Mucosa of stomach (tissue), 1 donor: ENCODE measurements at regions not wholly inside any gene's neighbourhood (a gene's known extent, or its start where the extent isn't known, plus 50 kb on each side); places are given as distances from the start of the nearest gene placed in this dataset.
"Not testable (repeated sequence)": the region's sequence is repeated elsewhere in the genome, so short reads cannot be mapped to it uniquely, and the experiment has no call there.

Source experiments
- H3K27me3 ChIP-seq: one replicate; pipeline ENCODE4 v1.7.0; 2013; ENCODE audit warnings: mild to moderate bottlenecking, low read length; ENCODE audit not compliant: control insufficient read depth, insufficient read depth
- H3K36me3 ChIP-seq: one replicate; pipeline ENCODE4 v1.7.0; 2013; ENCODE audit warnings: low read length; ENCODE audit not compliant: control insufficient read depth, insufficient read depth
- H3K4me1 ChIP-seq: one replicate; pipeline ENCODE4 v1.7.0; 2013; ENCODE audit warnings: mild to moderate bottlenecking, low read length; ENCODE audit not compliant: control insufficient read depth, insufficient read depth
- H3K4me3 ChIP-seq: one replicate; pipeline ENCODE4 v1.7.0; 2013; ENCODE audit warnings: low read length
- H3K9ac ChIP-seq: one replicate; pipeline ENCODE4 v1.7.0; 2013; ENCODE audit warnings: mild to moderate bottlenecking, low read length, moderate library complexity
- H3K9me3 ChIP-seq: one replicate; pipeline ENCODE4 v1.7.0; 2013; ENCODE audit warnings: mild to moderate bottlenecking, low read length, moderate library complexity; ENCODE audit not compliant: control insufficient read depth
- donor health status: Pancreatic carcinoma.

DNA sequence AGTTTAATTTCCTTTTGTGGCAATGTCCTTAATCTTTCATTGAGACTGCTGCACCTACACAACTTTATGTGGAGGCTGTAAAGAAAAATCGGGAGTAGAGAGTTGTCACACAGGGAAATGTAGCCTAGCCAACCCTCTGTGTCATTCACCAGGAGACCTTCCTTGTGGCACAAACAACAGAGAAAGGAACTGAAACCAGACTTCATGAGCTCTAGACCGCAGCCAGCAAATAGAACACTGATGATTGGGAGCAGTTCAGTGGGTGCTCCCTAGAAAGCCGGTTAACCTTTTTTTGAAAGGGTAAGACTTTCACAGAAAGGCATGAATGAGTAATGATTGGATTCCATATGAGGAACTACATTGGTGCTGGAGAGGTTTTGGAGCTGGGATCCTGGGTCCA is 1752.4 kb upstream of the CELF4 start:
- no peaks in the 10 kb centered on the region for H3K27me3 ChIP-seq
- H3K9me3 ChIP-seq, result no peaks in the 10 kb centered on the region
- H3K9ac ChIP-seq, result no peak overlapping the region
- H3K36me3 ChIP-seq, result no peaks in the 10 kb centered on the region
- no peak overlapping the region for H3K4me3 ChIP-seq
- peaks cover 12% of the 10 kb centered on the region for H3K4me1 ChIP-seq

GRCh38 chr18:39314595-39314994 is 1749.0 kb upstream of the CELF4 start:
- H3K9ac ChIP-seq, result no peak overlapping the region
- no peaks in the 10 kb centered on the region for H3K27me3 ChIP-seq
- H3K36me3 ChIP-seq, result no peaks in the 10 kb centered on the region
- no peak overlapping the region for H3K4me3 ChIP-seq
- H3K9me3 ChIP-seq, result no peaks in the 10 kb centered on the region
- peaks cover 12% of the 10 kb centered on the region for H3K4me1 ChIP-seq

DNA sequence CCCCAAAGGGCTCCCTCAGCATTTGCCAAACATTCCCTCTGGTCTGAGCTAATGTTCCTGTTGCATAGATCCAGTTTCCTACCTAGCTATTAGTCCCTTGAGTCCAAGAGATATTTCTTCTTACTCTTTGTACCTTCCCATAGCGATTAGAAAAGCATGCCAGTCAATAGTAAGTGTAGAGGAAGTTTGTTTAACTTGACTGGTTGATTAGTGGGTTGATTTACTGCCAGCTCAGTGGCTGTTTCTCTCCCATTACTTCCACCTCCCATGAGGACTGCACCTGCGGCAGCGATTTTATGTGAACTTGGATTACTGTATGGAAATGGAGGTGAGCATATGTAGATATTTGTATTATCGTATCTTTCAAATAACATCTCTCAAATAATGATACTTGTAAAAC is 1748.4 kb upstream of the CELF4 start:
- Histone ChIP-seq H3K9ac (no peak overlapping the region), H3K27me3 (no peaks in the 10 kb centered on the region), H3K4me3 (no peak overlapping the region), H3K9me3 (no peaks in the 10 kb centered on the region), H3K36me3 (no peaks in the 10 kb centered on the region), H3K4me1 (peaks cover 12% of the 10 kb centered on the region)

- Histone ChIP-seq H3K36me3 (no peaks in the 10 kb centered on the region), H3K4me3 (no peak overlapping the region), H3K27me3 (no peaks in the 10 kb centered on the region), H3K9ac (no peak overlapping the region), H3K9me3 (no peaks in the 10 kb centered on the region), H3K4me1 (peaks cover 12% of the 10 kb centered on the region)
Measured at GRCh38 chr18:39311111-39311712, 1745.6 kb upstream of the CELF4 start.

DNA sequence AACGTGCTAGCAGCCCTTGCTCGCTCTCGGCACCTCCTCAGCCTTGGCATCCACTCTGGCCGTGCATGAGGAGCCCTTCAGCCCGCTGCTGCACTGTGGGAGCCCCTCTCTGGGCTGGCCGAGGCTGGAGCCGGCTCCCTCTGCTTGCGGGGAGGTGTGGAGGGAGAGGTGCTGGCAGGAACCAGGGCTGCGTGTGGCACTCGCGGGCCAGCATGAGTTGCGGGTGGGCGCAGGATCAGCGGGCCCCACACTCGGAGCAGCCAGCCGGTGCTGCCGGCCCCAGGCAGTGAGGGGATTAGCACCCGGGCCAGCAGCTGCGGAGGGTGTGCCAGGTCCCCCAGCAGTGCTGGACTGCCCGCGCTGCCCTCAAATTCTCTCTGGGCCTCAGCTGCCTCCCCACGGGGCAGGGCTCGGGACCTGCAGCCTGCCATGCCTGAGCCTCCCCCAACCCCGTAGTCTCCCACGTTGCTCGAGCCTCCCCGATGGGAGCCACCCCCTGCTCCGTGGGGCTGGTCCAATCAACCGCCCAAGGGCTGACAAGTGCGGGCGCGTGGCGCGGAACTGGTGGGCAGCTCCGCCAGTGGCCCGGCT is 1743.4 kb upstream of the CELF4 start:
- not testable (repeated sequence) for H3K4me3 ChIP-seq, H3K36me3 ChIP-seq, H3K27me3 ChIP-seq, H3K4me1 ChIP-seq, H3K9ac ChIP-seq, H3K9me3 ChIP-seq

GRCh38 chr18:39305766-39306165 is 1740.2 kb upstream of the CELF4 start:
- no peaks in the 10 kb centered on the region for H3K27me3 ChIP-seq
- no peak overlapping the region for H3K4me3 ChIP-seq
- no peaks in the 10 kb centered on the region for H3K36me3 ChIP-seq
- H3K9me3 ChIP-seq, result no peaks in the 10 kb centered on the region
- H3K4me1 ChIP-seq, result no peaks in the 10 kb centered on the region
- no peak overlapping the region for H3K9ac ChIP-seq

DNA sequence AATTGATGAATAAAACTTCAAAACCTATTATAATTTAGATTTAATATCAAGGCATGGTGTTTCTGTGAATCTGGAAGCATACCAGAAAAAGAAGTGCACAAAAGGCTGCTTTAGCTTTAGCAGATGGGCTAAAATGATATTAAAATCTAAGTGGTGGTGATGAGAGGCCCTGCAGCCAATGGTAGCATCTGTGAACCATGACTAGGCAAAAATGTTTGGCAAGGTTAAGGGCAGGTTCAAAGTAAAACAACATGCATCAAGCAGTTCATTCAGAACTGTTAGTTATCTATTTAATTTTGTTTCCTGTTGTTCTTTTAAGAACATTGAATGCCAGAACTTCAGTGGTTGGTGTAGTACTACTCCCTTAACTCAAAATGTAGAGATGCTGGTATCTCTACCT is 1736.9 kb upstream of the CELF4 start:
- no peak overlapping the region for H3K9ac ChIP-seq
- H3K4me1 ChIP-seq, result no peaks in the 10 kb centered on the region
- H3K36me3 ChIP-seq, result no peaks in the 10 kb centered on the region
- H3K9me3 ChIP-seq, result no peaks in the 10 kb centered on the region
- no peak overlapping the region for H3K4me3 ChIP-seq
- H3K27me3 ChIP-seq, result no peaks in the 10 kb centered on the region

DNA sequence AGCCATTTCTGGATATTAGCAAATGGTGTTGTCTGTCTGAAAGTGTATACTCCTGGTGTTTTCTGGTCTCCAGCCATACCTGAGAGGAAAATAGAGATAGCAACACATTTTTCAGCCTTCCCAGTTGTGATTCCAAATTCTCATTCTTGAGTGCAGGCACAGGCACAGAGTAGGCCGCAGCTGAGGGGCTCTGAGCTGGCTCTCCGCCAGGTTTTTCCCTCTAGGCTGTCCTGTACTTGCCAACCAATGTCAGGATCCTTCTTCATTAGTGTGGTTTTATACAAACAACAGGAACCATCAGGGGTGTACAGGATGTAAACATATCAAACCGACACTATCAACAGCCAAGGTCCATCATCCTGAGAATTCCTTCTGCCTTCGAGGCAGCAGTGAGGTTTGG is 1733.6 kb upstream of the CELF4 start:
- Histone ChIP-seq H3K9me3 (no peaks in the 10 kb centered on the region), H3K9ac (no peak overlapping the region), H3K4me1 (no peaks in the 10 kb centered on the region), H3K36me3 (no peaks in the 10 kb centered on the region), H3K27me3 (no peaks in the 10 kb centered on the region), H3K4me3 (no peak overlapping the region)

- H3K9ac ChIP-seq, result no peak overlapping the region
- no peaks in the 10 kb centered on the region for H3K27me3 ChIP-seq
- H3K9me3 ChIP-seq, result no peaks in the 10 kb centered on the region
- H3K4me3 ChIP-seq, result no peak overlapping the region
- no peaks in the 10 kb centered on the region for H3K36me3 ChIP-seq
- no peaks in the 10 kb centered on the region for H3K4me1 ChIP-seq
Measured at GRCh38 chr18:39297225-39297624, 1731.6 kb upstream of the CELF4 start.

- H3K4me3 ChIP-seq, result no peak overlapping the region
Measured at GRCh38 chr18:39296293-39296888, 1730.8 kb upstream of the CELF4 start.

DNA sequence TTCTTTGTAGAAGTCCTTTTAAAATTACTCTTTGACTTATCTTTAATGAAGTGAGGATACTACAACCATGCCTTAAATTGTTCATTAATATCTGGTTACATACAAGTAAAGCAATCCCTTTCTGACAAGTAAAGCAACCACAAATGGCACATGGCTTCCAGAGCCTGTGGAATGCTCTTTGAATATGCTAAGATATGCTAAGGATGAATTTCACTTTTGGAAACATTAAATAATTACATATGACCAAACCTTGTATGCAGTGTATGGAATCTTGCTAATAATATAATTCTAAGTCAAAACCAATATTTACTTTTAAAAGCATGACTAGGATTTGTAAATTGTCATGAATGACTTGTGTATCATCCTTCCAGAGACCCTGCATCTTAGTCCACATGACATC is 1711.2 kb upstream of the CELF4 start:
- Histone ChIP-seq H3K9ac (no peak overlapping the region), H3K4me3 (no peak overlapping the region), H3K4me1 (no peaks in the 10 kb centered on the region), H3K36me3 (no peaks in the 10 kb centered on the region), H3K9me3 (no peaks in the 10 kb centered on the region), H3K27me3 (no peaks in the 10 kb centered on the region)

More at GRCh38 chr18:39296293-39296888, 1730.8 kb upstream of the CELF4 start:
- Histone ChIP-seq H3K4me1 (no peaks in the 10 kb centered on the region), H3K9ac (no peak overlapping the region), H3K36me3 (no peaks in the 10 kb centered on the region), H3K9me3 (no peaks in the 10 kb centered on the region), H3K27me3 (no peaks in the 10 kb centered on the region)

- H3K36me3 ChIP-seq, result no peaks in the 10 kb centered on the region
- no peak overlapping the region for H3K9ac ChIP-seq
- H3K27me3 ChIP-seq, result no peaks in the 10 kb centered on the region
- H3K4me1 ChIP-seq, result no peaks in the 10 kb centered on the region
- H3K4me3 ChIP-seq, result no peak overlapping the region
- H3K9me3 ChIP-seq, result no peaks in the 10 kb centered on the region
Measured at GRCh38 chr18:39274535-39274934, 1708.9 kb upstream of the CELF4 start.
